ENCODE measurements at regions not wholly inside any gene's neighbourhood (a gene's known extent, or its start where the extent isn't known, plus 50 kb on each side); places are given as distances from the start of the nearest gene placed in this dataset.

DNA sequence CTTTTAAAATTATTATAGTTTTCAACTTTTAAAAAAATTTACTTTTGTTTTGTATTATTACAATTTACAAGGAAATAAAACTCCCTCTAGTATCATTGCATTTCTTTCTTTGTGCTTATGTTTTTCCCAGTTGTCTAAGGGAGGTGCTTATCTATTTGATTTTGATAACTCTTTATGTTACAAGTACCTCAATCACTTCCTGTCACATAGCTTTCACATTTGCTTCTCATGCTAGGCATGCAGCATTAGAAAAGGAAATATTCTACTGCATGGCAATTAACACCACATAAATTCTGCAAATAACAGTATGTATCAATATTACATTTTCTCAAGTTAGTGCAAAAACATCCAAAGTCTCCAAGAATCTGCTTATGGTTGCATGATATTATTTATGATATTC, 180.3 kb upstream of the HS3ST1 start:
- DNase-seq: no peak

DNA sequence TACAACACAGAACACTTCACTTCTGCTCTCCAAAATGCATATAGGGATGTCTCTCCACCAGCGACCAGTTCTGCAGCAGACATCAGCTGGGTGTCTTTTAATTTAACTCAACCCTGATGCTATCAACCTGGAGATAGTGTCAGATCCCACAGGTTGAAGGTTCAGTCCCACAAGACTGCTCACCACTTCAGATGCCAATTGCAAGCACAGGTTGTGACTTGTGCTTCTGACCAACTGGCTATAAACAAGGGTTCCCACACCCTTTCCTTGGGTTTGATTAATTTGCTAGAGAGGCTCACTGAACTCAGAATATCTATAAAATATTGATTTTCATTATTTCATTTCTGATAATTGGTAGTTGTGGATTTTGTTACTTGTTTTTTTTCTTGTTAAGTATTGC, 177.4 kb upstream of the HS3ST1 start:
- no peak for DNase-seq

DNA sequence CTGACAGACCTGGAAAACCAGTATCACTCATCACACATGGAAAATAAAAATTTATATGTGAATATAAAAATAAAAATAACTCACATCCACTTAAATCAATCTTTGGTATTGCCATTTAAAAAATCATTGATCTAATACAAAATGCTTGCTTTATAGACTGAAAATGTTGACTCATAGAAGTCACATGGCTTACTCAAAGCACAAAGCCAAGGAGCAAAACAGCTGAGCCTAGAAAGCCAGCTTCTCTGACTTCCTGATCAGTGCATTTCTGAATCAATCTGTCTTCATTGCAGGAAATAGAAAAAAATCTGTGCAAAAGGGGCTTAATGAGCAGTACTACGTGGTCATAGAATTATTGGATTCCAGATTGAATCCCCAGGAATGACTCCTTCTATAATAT, 176.9 kb upstream of the HS3ST1 start:
- no peak for DNase-seq

DNA sequence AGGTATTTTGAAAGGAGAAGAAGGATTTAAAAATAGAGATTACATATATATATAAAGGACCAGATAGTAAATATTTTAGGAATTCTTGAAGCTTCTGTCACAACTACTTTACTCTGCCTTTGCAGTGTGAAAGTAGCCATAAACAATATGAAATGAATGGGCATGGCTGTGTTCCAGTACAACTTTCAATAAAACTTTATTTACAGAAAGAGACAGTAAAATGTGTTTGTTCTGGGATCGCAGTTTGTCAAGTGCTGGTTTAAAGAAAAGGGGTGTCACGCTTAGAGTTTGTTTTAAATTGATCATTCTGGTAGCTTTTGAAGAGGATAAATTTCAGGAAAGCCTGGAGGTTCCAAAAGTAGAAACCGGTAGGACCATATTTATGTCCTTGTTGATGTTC, 176.1 kb upstream of the HS3ST1 start:
- no peak for DNase-seq

DNA sequence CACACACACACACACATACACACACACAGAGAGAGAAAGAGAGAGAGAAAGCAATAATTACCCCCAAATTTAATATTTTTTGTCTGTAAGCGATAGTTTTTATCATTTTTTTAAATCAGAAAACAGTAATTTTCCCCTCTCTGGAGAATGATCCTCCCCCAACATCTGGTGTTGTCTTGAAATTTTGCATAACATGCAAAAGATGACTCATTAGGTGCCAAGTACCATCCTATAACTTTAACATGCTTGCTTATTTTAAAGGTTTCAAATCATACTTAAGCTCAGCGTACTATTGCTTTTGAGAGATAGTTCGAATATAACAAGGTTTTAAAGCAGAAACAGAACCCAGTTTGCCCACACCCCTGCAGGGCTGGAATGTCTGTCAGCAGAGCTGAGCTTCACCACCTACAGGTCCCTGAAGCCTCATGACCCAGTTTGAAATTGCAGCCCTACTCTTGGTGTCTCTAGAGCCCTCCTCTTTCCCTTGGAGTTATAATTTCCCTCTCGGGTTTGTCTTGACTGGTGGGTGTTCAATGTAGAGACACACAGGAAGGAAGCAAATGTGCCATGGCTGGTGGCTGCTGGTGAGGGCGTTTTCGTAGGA, 175.0 kb upstream of the HS3ST1 start:
- no peak for DNase-seq

DNA sequence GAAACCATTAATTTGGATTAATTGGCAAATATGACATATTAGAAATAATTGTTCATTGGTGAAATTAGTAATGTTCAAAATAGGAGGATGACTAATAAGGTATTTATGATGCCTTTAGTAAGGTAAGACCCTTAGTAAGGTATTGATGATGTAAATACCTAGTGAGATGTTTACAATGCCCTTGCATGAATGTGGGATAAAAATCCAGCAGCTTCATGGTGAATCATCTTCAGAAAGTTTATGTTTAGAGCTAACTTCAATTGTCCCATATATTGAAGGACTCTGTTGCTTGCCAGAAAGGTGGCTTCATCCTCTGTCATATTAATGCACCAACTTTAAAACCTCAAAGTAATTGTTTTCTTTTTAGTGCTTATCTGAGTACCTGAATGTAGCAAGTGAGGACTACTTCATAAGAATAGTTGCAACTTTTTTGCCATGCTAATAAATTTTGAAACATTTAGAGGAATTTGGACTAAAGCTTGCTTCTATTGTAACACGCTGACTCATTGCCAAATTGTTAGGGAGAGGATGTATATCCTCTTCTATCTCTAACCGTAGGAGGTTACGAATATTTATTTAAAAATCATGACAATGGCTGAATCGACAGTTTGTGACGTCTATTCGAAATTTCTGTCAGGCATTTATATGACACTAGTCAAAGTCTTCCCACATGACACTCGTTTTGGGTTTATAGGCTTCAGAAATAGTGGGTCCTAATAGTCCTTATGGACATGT, 174.1 kb upstream of the HS3ST1 start:
- no peak for DNase-seq

DNA sequence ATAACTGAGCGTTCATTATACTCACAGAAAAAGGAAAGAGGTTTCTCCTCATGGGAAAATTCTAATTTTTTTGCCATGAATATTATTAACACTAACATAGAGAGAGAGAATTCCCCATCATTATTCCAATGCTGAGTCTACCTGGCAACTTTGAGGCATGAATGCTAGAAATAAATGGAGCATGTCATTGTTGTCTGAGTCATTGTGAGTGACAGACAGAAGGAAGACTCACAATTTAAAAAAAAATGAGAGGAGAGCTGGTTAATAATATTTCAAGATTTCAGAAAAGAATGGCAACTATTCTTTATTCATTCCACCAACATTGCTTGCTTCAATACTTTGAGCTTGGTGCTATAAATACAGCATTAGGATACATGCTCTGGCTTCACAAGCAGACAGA, 170.4 kb upstream of the HS3ST1 start:
- no peak for DNase-seq

DNA sequence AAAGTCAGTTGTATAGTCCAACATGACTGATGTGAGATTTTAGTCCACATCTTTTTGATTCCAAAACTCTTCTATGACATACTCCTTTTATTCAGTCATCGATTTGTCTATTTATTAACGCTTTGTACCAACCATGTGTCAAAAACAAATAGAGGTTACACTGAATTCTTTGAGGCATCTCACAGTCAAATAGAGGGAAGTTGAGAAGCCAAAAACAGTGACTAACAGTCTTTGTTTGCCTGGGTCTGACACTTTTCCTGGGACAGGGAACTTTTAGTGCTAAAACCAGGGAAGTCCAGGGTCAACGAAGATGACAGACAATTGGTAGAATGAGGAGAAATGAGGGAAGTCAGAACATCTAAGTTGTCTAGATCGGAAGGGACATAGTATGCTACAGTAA, 169.9 kb upstream of the HS3ST1 start:
- DNase-seq: no peak

DNA sequence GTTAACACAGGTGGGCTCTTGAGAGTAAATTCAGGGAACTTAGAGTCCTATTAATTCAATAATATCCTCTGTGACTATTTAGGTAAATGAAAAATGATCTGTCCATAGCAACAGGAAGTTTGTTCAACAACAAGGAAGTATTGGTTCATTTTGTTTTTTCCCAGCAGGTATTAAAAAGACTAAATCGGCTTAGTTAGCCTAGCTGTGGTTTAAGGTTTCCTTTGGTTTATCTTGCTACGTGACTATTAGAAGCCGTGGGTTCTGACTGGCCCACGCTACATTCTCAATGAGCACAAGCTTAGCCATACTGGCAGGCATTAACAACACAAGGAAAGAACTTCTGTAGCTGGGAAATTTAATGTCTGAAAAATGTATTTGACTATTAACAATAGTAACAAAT, 168.8 kb upstream of the HS3ST1 start:
- DNase-seq: no peak

DNA sequence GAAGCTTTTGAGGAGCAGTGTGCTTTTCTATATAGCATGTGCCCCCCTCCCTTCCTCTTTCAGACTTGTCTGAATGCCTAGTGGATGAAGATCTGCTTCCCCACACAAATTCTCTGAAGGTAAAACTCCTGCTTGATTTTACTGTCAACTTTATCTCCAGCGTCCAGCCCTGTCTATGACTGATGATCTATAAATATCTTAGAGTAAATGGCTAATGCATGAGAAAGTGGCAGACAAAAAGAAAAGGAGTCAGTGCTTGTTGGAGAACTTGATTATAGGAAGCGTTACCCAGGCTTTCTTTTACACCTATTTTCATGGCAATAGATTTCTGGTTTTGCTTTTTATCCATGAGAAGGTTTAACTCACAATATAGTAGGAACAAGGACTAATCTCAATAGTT, 168.3 kb upstream of the HS3ST1 start:
- no peak for DNase-seq

DNA sequence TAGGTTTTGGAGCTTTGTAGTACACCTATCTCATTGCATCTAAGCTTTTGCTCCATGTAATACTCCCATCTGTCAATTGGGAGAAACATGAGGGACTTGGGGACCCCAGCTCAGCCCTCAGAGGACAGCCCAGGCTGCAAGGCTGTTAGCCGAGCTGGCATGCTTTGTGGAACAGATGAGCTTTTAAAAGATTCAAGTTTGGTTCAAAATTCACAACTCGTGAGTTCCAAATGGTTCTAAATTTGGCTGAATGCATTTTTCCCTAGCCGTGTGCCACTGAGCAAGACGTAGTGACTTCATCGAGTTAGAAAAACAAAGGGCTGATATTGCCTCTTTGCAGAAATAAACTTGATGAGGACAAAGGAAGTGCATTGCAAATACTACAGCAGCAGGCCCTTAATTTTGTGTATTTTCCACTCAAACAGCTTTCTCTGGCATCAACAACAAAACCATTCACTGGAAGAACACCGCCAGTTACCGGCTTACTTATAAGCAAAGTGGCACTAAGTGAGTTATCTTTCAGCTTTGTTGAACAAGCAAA, 165.0 kb upstream of the HS3ST1 start:
- DNase-seq: no peak

DNA sequence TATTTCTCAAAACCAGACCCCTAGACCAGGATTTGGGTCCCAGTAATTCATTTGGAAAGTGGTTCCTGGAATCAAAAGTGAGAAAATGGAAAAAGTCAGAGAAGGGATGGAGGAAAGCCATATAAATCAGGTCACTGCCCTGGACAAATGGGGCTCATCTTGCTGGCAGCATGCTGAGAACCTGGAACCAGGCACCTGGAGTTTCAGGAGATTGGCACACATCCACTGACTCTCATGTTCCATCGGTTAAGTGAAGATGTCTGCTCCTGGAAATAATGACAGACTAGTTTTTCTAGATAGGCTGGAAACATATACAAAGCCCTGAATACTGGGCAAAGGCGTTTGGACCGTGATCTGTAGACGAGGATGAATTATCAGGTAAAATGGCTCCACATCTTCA, 163.6 kb upstream of the HS3ST1 start:
- DNase-seq: no peak

DNA sequence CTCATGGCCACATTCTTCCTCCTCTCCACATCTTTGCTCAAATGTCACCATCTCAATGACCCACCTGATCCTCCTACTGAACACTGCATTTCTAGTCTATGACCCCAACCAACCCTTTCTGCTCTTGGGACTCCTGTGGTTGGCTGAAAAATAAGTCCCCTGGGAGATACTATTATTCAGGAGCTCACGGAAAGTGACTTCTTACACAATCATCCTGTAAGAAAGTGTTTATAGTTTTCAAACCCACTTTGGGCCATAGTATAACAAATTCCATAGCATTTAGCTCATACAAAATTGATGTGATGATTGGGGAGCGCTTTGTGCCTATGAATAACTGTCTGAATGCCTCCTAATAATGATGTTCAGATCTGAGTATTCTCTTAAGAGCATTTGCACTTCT, 161.4 kb upstream of the HS3ST1 start:
- no peak for DNase-seq

DNA sequence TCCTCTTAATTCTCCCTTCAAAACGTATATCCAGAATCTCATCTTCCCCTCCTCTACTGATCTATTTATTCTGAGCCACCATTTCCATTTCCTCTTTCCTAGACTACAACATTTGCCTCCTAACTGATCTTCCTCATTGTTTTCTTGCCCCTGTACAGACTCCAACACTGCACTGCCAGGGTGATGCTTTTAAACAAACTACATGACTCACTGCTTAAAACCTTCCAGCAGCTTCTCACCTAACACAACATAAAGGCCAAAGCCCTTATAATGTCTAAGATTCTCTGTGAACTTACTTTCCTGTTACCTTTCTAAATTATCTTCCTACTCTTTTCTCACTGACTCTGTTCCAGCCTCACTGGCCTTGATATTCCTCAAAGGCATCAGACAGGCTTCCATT, 161.0 kb upstream of the HS3ST1 start:
- DNase-seq: no peak

DNA sequence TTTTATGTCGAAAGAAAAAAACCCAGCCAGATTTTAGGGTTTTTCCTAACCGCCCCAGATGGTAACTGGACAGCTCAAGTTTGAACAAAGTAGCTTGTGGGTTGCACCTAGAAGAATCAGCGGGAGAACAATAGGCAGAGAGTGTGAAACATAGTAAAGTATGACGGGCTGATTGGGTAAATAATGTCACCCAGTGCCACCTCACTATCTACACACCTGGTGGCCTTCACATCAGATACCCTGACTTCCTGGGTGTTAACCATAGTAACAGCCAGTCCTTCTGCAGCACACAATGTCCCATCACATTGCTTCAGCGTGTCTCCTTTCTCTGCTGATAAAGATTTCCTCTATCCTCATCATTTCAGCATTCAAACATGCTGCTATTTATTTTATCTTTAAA, 159.1 kb upstream of the HS3ST1 start:
- no peak for DNase-seq

DNA sequence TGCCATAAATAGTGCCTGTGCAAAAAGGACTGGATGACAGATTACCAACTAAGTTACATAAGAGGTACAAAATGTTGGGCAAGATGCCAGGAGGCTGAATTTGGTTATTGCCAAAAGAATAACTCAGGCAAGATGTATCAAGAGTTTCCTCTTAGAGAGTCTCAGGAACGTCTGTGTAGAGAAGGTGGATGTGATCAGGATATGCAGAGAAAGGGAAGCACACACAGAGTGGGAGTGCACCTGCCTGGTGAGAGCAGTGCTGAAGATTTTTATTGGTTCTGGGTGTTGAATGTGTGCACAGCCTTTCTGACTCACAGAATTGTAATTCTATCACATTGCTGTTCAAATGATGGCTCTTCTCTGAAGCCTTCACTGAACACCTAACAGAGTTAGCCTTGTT, 156.8 kb upstream of the HS3ST1 start:
- DNase-seq: peak in 1 of 51 donors; percentile 32

DNA sequence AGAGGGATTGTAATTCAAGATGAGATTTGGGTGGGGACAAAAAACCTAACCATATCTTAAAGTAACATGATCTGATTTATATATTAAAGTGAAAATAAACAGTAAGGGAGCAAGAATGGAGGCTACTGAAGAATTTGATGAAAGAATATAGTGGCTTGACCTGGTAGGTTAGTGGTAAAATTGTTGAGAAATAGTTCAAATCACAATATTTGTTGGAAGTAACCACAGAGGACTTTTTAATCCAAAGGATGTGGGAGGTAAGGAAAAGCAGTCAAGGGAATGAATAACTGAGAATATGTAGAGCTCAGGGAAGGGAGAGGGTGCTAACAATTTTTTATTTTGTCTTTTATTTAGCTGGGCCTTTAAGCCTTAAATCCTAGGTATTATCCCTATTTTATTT, 139.8 kb upstream of the HS3ST1 start:
- DNase-seq: no peak

DNA sequence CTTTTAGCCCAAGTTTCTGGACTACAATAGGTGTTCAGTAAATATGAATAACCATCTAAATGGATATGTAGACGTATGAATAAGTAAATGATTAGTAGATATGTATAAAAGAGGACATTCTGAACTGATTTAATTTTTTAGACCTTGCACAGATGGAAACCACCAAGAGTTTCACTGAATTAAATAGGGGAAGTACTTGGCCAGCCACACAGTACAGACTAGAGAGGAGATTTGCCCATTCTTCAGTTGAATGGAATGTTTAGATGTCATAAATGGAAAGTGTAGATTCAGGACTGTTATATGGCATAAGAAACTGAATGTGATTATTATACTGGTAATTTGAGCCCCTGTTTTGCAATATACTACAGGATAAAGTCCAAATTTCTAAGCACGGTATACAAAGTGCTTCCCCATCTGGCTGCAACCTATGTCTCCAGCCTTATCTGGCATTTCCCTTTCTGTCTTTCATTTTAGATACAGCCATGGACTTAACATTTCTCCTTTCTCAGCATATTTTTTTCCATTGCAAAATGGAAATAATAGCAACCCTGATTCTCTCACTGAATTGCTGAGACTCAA, 137.8 kb upstream of the HS3ST1 start:
- DNase-seq: no peak

DNA sequence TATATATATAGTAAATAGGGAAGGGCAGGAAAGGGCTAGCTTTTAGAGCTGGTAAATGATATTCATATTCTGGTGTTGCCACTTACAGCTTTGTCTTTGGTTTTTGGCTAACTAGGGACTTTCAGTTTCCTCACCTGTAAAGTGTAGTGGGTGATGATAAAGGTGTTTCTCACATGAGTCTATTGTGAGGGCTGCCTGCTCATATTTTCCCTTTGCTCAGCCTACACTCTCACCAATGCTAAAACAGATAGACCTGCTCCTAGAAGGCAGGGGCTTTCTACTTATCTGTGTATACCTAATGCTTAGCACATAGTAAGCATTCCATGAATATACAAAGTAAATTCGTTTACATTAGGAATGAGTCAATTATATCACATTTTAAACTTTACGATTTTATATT, 137.2 kb upstream of the HS3ST1 start:
- no peak for DNase-seq

DNA sequence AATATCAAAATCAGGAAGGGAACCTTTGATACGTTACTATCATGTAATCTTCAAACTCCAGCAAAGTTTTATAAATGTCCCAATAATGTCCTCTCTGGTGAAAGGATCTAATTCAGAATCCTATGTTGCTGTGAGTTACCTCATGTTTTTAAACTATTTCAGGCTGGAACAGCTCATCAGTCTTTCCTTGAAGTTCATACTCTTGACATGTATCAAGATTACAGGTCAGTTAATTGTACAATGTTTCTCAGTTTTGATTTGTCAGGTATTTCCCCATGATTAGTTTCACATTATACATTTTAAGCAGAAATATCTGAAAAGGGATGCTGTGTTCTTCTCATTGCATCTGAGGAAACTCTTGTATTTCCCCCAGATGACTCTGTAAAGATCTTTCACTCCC, 136.5 kb upstream of the HS3ST1 start:
- no peak for DNase-seq

DNA sequence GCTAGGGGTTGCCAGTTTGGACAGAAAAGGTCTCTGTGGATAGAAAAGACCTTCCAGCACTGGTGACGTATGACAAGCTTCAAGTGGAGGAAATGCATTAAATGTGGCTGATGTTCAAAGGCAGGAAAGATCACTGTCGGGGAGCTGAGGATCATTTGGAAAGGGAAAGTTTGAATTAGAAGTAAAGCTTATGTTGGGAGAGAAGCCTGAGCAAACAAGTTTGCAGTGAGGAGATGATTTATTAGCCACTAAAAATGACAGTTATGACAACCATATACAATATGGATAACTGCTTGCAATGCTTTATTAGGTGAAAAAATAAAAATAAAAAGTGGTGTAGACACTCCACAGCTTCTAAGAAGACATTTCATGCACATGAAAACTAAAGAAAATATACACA, 135.3 kb upstream of the HS3ST1 start:
- no peak for DNase-seq

DNA sequence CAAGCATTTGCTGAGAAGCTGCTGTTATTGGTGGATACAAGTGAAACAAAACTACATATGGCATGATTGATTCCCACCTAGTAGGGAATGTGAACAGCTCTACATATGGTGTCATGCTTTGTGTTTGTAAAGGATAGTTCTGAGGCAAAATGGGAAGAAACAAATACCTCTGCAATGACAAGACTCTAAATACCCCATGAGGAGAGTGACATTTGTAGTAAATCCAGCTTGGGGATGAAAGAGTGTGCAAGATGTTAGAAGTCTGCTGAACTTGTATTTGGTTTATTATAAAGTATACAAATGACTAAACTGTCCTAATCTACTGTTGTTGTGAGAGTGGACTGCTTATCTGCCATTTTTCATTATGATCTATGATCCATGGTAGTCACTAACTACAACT, 120.8 kb upstream of the HS3ST1 start:
- no peak for DNase-seq

DNA sequence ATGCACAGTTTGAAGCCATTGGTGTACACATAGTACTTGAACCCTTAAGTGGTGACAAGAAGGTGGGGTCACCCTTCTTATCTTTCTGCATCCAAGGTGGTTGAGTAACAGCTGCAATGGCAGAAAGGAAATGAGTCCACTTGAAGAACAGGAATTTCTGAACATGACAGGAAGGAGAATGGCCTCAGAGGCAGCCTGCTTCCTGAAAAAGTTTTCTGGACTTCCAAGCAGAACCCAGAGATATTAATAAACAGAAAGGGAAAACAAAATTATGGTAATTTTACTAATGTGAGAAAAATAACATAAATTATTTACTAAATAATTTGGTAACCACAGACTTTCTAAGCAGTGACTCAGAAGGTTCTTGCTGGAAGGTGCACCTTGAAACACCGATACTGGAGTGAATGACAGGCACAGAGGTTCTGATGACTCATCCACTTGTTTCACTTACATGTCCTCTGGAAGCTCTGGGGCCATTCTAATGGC, 119.9 kb upstream of the HS3ST1 start:
- no peak for DNase-seq

Measured in hypothalamus (tissue), 51 donors.